ENCODE measurements at regions not wholly inside any gene's neighbourhood (a gene's known extent, or its start where the extent isn't known, plus 50 kb on each side); places are given as distances from the start of the nearest gene placed in this dataset.

DNA sequence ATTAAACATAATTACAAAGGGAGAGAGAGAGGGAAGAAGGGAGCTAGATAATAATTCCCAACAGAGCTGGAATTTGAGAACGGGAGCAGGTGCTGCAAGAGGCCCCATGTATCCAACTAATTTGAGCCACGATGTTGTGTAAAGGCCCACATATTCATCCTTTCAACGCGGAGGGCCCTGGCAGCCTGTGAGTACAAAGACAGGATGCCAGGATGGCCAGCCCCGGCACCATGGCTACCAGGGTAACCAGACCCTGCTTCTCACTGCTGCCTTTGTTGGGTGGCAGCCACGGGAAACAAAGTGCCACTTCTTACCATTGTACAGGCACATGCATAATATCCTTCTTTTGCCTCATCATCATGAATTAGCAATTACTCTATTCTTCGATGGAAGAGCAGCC lies 492.0 kb upstream of the NRSN1 start:
- no peak overlapping the region for H4K91ac ChIP-seq (ENCODE audit: insufficient read length, low read depth, low read length)
- H3K4me2 ChIP-seq (ENCODE audit: insufficient read depth, insufficient read length, low read length), result no peak overlapping the region
- no peak overlapping the region for H4K5ac ChIP-seq (ENCODE audit: insufficient read length, low read depth, low read length)

More for the DNA sequence above, 492.0 kb upstream of the NRSN1 start:
- Histone ChIP-seq H2BK15ac (ENCODE audit: low read depth, low read length) (no peak overlapping the region), H3K4me1 (ENCODE audit: insufficient read depth, low read length) (no peaks in the 10 kb centered on the region), H3K79me2 (ENCODE audit: insufficient read depth, low read length) (no peaks in the 10 kb centered on the region), H3K18ac (ENCODE audit: insufficient read length, low read depth, low read length) (no peak overlapping the region), H2BK20ac (ENCODE audit: low read depth, low read length, poor library complexity, severe bottlenecking) (no peak overlapping the region), H3K4ac (ENCODE audit: low read depth, low read length) (no peak overlapping the region), H3K9ac (ENCODE audit: extremely low read depth, insufficient read length, low read length) (no peak overlapping the region), H3K14ac (ENCODE audit: insufficient read depth, low read length) (no peak overlapping the region), H3K56ac (ENCODE audit: insufficient read length, low read depth, low read length) (no peak overlapping the region), H3K23ac (ENCODE audit: insufficient read length, low read depth, low read length) (no peak overlapping the region), H4K20me1 (ENCODE audit: control insufficient read depth, insufficient read depth, insufficient read length) (no peaks in the 10 kb centered on the region), H3K9me3 (ENCODE audit: control insufficient read depth, low read depth, low read length) (no peaks in the 10 kb centered on the region), H3K27me3 (ENCODE audit: insufficient read depth, low read length) (no peaks in the 10 kb centered on the region), H4K8ac (replicated peaks; ENCODE audit: insufficient read length, low read depth, low read length) (no peak overlapping the region), H3K23me2 (ENCODE audit: insufficient read length, low read depth, low read length, poor library complexity, severe bottlenecking) (no peaks in the 10 kb centered on the region), H3K79me1 (ENCODE audit: insufficient read depth, low read depth, low read length, poor library complexity, severe bottlenecking) (no peaks in the 10 kb centered on the region), H2AK5ac (ENCODE audit: insufficient read length, low read length) (no peak overlapping the region), H2BK12ac (ENCODE audit: insufficient read length, low read depth, low read length) (no peak overlapping the region), H2BK5ac (ENCODE audit: insufficient read length, low read length) (no peak overlapping the region), H3K27ac (ENCODE audit: insufficient read length, low read depth, low read length) (no peak overlapping the region), H3T11ph (ENCODE audit: low read length) (no peak overlapping the region), H2BK120ac (ENCODE audit: low read depth, low read length, poor library complexity, severe bottlenecking) (no peak overlapping the region), H2AFZ (ENCODE audit: low read length) (no peak overlapping the region)
- no peaks in the 10 kb centered on the region for H3K36me3 Mint-ChIP-seq (ENCODE audit: insufficient read depth in 1 of 3, low read depth in 3 of 3)
- TF ChIP-seq, protein P1, sequence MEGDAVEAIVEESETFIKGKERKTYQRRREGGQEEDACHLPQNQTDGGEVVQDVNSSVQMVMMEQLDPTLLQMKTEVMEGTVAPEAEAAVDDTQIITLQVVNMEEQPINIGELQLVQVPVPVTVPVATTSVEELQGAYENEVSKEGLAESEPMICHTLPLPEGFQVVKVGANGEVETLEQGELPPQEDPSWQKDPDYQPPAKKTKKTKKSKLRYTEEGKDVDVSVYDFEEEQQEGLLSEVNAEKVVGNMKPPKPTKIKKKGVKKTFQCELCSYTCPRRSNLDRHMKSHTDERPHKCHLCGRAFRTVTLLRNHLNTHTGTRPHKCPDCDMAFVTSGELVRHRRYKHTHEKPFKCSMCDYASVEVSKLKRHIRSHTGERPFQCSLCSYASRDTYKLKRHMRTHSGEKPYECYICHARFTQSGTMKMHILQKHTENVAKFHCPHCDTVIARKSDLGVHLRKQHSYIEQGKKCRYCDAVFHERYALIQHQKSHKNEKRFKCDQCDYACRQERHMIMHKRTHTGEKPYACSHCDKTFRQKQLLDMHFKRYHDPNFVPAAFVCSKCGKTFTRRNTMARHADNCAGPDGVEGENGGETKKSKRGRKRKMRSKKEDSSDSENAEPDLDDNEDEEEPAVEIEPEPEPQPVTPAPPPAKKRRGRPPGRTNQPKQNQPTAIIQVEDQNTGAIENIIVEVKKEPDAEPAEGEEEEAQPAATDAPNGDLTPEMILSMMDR (conservative IDR thresholded peaks at IDR 0.05), result no peak
- no peaks in the 10 kb centered on the region for H3K27me3 Mint-ChIP-seq (ENCODE audit: low read depth)
- no peak overlapping the region for H3K27ac Mint-ChIP-seq
- WGBS (ENCODE audit: extremely low coverage, insufficient read length, low lambda C conversion rate), result no CpG with 5 or more reads among the region's 7 CpGs
- H3K9me3 Mint-ChIP-seq, result no peaks in the 10 kb centered on the region
- DNase-seq, result no peak
- H3K4me3 Mint-ChIP-seq, result no peak overlapping the region
- H3K4me1 Mint-ChIP-seq, result 0 out of 4 replicates have a peak, but pooled peaks cover 0 to 3% of the 10 kb centered on the region in 2 experiments
